PFSK-1 (cell line): ENCODE measurements at regions not wholly inside any gene's neighbourhood (a gene's known extent, or its start where the extent isn't known, plus 50 kb on each side); places are given as distances from the start of the nearest gene placed in this dataset.

ENCODE experiments used
- POLR2AphosphoS5 ChIP-seq: IDR thresholded peaks from 2 replicates; pipeline ENCODE4 v1.6.1; 2012; ENCODE audit warnings: low read depth, mild to moderate bottlenecking, control low read depth, low read length, moderate library complexity
- TF ChIP-seq, protein P1 (sequence below), 2 experiments: IDR thresholded peaks; 2 replicates each; pipeline versions ENCODE4 v1.6.1 to v1.8.0; 2011 to 2012; ENCODE audit warnings: low read depth in 2 of 2, low read length in 2 of 2, control low read depth in 1 of 2, inconsistent platforms in 1 of 2, mild to moderate bottlenecking in 1 of 2, moderate library complexity in 1 of 2; ENCODE audit not compliant: insufficient read depth in 1 of 2

DNA sequence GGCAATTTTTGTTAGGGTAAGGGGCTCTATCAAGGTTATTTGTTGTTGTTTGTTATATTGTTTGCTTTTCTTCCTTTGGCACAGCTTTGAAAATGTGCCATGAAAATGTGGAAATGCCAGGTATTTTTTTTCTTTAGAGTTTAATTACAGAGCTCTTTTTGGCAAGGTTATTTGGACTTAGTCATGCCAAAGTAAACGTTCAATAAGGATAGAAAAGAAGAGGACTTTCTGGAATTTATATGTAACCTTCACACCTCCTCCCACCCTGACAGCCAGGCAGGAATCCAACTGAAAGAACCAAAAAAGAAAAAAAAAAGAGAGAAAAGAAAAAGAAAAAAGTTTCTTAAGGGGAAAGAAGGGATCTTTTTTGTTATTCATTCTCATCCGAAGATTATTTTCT lies 217.8 kb downstream of the KITLG start:
- TF ChIP-seq, protein P1, sequence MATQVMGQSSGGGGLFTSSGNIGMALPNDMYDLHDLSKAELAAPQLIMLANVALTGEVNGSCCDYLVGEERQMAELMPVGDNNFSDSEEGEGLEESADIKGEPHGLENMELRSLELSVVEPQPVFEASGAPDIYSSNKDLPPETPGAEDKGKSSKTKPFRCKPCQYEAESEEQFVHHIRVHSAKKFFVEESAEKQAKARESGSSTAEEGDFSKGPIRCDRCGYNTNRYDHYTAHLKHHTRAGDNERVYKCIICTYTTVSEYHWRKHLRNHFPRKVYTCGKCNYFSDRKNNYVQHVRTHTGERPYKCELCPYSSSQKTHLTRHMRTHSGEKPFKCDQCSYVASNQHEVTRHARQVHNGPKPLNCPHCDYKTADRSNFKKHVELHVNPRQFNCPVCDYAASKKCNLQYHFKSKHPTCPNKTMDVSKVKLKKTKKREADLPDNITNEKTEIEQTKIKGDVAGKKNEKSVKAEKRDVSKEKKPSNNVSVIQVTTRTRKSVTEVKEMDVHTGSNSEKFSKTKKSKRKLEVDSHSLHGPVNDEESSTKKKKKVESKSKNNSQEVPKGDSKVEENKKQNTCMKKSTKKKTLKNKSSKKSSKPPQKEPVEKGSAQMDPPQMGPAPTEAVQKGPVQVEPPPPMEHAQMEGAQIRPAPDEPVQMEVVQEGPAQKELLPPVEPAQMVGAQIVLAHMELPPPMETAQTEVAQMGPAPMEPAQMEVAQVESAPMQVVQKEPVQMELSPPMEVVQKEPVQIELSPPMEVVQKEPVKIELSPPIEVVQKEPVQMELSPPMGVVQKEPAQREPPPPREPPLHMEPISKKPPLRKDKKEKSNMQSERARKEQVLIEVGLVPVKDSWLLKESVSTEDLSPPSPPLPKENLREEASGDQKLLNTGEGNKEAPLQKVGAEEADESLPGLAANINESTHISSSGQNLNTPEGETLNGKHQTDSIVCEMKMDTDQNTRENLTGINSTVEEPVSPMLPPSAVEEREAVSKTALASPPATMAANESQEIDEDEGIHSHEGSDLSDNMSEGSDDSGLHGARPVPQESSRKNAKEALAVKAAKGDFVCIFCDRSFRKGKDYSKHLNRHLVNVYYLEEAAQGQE (IDR thresholded peaks at IDR 0.05; ENCODE audit: insufficient read depth in 1 of 2, low read depth in 2 of 2, low read length in 2 of 2): no peak
- no peak for TF ChIP-seq POLR2AphosphoS5
